CD8-positive, alpha-beta memory T cell (primary cell): ENCODE measurements at regions not wholly inside any gene's neighbourhood (a gene's known extent, or its start where the extent isn't known, plus 50 kb on each side); places are given as distances from the start of the nearest gene placed in this dataset.
A peak's percentile ranks its signal among the peaks of the same experiment; 100 is the strongest.

Experiments
- CTCF ChIA-PET: fragments of 350-600 bp; sonication (Branson Sonifier 250); formaldehyde crosslinking; loops from one replicate; lab custom pipeline; 2021; ENCODE audit warnings: antibody characterized with exemption; lab: Charles Lee
- POLR2A ChIA-PET: fragments of 350-600 bp; sonication (Branson Sonifier 250); formaldehyde crosslinking; loops from one replicate; lab custom pipeline; 2021; ENCODE audit warnings: antibody characterized with exemption; lab: Charles Lee
- DNase-seq, 5 donors: peaks; one replicate each; pipeline versions ENCODE4 v3.0.0 to v3.0.0-alpha.2; 2020 to 2022; ENCODE audit warnings: mixed read lengths in 1 of 5
- H3K27ac ChIP-seq: one replicate; pipeline ENCODE4 v1.7.0; 2013; ENCODE audit warnings: low read depth, mild to moderate bottlenecking, low read length, moderate library complexity
- H3K27me3 ChIP-seq: 2 replicates; pipeline ENCODE4 v1.7.0; 2013; ENCODE audit warnings: low read length, mild to moderate bottlenecking; ENCODE audit not compliant: insufficient read depth, poor library complexity, severe bottlenecking
- H3K36me3 ChIP-seq: 2 replicates; pipeline ENCODE4 v1.7.0; 2013; ENCODE audit warnings: mild to moderate bottlenecking, low read length, moderate library complexity; ENCODE audit not compliant: insufficient read depth
- H3K4me1 ChIP-seq: 2 replicates; pipeline ENCODE4 v1.7.0; 2013; ENCODE audit warnings: mild to moderate bottlenecking, low read length, moderate library complexity; ENCODE audit not compliant: insufficient read depth
- H3K4me3 ChIP-seq: 2 replicates; pipeline ENCODE4 v1.7.0; 2013; ENCODE audit warnings: mild to moderate bottlenecking, low read length
- H3K9me3 ChIP-seq: 2 replicates; pipeline ENCODE4 v1.7.0; 2013; ENCODE audit warnings: mild to moderate bottlenecking, low read length
- H3K27ac Mint-ChIP-seq, 8 donors: one replicate each; pipeline ENCODE4 v1.8.0; 2020 to 2021; ENCODE audit warnings: mixed read lengths in 8 of 8, mild to moderate bottlenecking in 6 of 8, inconsistent platforms in 3 of 8, moderate library complexity in 3 of 8
- H3K27me3 Mint-ChIP-seq, 2 donors: one replicate each; pipeline ENCODE4 v1.8.0; 2020 to 2021; ENCODE audit warnings: mixed read lengths in 2 of 2, mild to moderate bottlenecking in 1 of 2, moderate library complexity in 1 of 2
- H3K36me3 Mint-ChIP-seq, 3 donors: one replicate each; pipeline ENCODE4 v1.8.0; 2020 to 2021; ENCODE audit warnings: mixed read lengths in 3 of 3, inconsistent platforms in 1 of 3, mild to moderate bottlenecking in 1 of 3
- H3K4me1 Mint-ChIP-seq, 3 donors: one replicate each; pipeline ENCODE4 v1.8.0; 2020 to 2021; ENCODE audit warnings: mixed read lengths in 3 of 3, inconsistent platforms in 1 of 3, mild to moderate bottlenecking in 1 of 3
- H3K4me3 Mint-ChIP-seq, 7 donors: one replicate each; pipeline ENCODE4 v1.8.0; 2020 to 2021; ENCODE audit warnings: mixed read lengths in 7 of 7, mild to moderate bottlenecking in 6 of 7, moderate library complexity in 4 of 7, inconsistent platforms in 2 of 7
- H3K9me3 Mint-ChIP-seq, 5 donors: one replicate each; pipeline ENCODE4 v1.8.0; 2020 to 2022; ENCODE audit warnings: mixed read lengths in 5 of 5, mild to moderate bottlenecking in 3 of 5, moderate library complexity in 2 of 5, inconsistent platforms in 1 of 5

- Mint-ChIP-seq H3K27me3 (no peaks in the 10 kb centered on the region), H3K27ac (no peak overlapping the region), H3K9me3 (peaks cover 0 to 32% (median 1%) of the 10 kb centered on the region in 5 donors), H3K4me3 (no peak overlapping the region), H3K4me1 (no peaks in the 10 kb centered on the region), H3K36me3 (no peaks in the 10 kb centered on the region)
- POLR2A ChIA-PET, result no interaction called here
- no peaks in the 10 kb centered on the region for H3K36me3 ChIP-seq
- H3K4me1 ChIP-seq, result no peaks in the 10 kb centered on the region
- H3K9me3 ChIP-seq, result no peaks in the 10 kb centered on the region
- no peaks in the 10 kb centered on the region for H3K27me3 ChIP-seq
- CTCF ChIA-PET, result no interaction called here
- H3K4me3 ChIP-seq, result no peak overlapping the region
- DNase-seq, result no peak
- no peak overlapping the region for H3K27ac ChIP-seq
Observed at GRCh38 chr2:103327386-103327785, 565.6 kb downstream of the TMEM182 start.

GRCh38 chr2:103327966-103328365 lies 566.1 kb downstream of the TMEM182 start:
- Mint-ChIP-seq H3K9me3 (peaks cover 0 to 32% (median 1%) of the 10 kb centered on the region in 5 donors), H3K4me3 (no peak overlapping the region), H3K27ac (no peak overlapping the region), H3K27me3 (no peaks in the 10 kb centered on the region), H3K36me3 (no peaks in the 10 kb centered on the region), H3K4me1 (no peaks in the 10 kb centered on the region)
- Histone ChIP-seq H3K27ac (no peak overlapping the region), H3K27me3 (no peaks in the 10 kb centered on the region), H3K36me3 (no peaks in the 10 kb centered on the region), H3K9me3 (no peaks in the 10 kb centered on the region), H3K4me3 (no peak overlapping the region), H3K4me1 (no peaks in the 10 kb centered on the region)
- ChIA-PET CTCF (no interaction called here), POLR2A (no interaction called here)
- no peak for DNase-seq

GRCh38 chr2:103335403-103335802 lies 573.6 kb downstream of the TMEM182 start:
- H3K36me3 Mint-ChIP-seq, result no peaks in the 10 kb centered on the region
- Histone ChIP-seq H3K4me1 (no peaks in the 10 kb centered on the region), H3K4me3 (no peak overlapping the region), H3K9me3 (no peaks in the 10 kb centered on the region), H3K27ac (no peak overlapping the region), H3K36me3 (no peaks in the 10 kb centered on the region), H3K27me3 (no peaks in the 10 kb centered on the region)
- POLR2A ChIA-PET, result no interaction called here
- CTCF ChIA-PET, result no interaction called here
- H3K9me3 Mint-ChIP-seq, result peaks cover 0 to 36% (median 6%) of the 10 kb centered on the region in 5 donors
- no peaks in the 10 kb centered on the region for H3K27me3 Mint-ChIP-seq
- no peaks in the 10 kb centered on the region for H3K4me1 Mint-ChIP-seq
- H3K27ac Mint-ChIP-seq, result no peak overlapping the region
- H3K4me3 Mint-ChIP-seq, result no peak overlapping the region
- no peak for DNase-seq

GRCh38 chr2:103338819-103339218 lies 577.0 kb downstream of the TMEM182 start:
- Histone ChIP-seq H3K27me3 (no peaks in the 10 kb centered on the region), H3K4me1 (no peaks in the 10 kb centered on the region), H3K36me3 (no peaks in the 10 kb centered on the region), H3K4me3 (no peak overlapping the region), H3K9me3 (no peaks in the 10 kb centered on the region), H3K27ac (no peak overlapping the region)
- Mint-ChIP-seq H3K27ac (no peak overlapping the region), H3K36me3 (no peaks in the 10 kb centered on the region), H3K9me3 (peaks cover 0 to 42% (median 8%) of the 10 kb centered on the region in 5 donors), H3K4me3 (no peak overlapping the region), H3K27me3 (no peaks in the 10 kb centered on the region), H3K4me1 (no peaks in the 10 kb centered on the region)
- CTCF ChIA-PET, result no interaction called here
- no peak for DNase-seq
- POLR2A ChIA-PET, result no interaction called here

- Histone ChIP-seq H3K36me3 (no peaks in the 10 kb centered on the region), H3K9me3 (no peaks in the 10 kb centered on the region), H3K27me3 (no peaks in the 10 kb centered on the region), H3K27ac (no peak overlapping the region), H3K4me3 (no peak overlapping the region), H3K4me1 (no peaks in the 10 kb centered on the region)
- Mint-ChIP-seq H3K36me3 (no peaks in the 10 kb centered on the region), H3K4me3 (no peak overlapping the region), H3K27me3 (no peaks in the 10 kb centered on the region), H3K27ac (no peak overlapping the region), H3K4me1 (no peaks in the 10 kb centered on the region), H3K9me3 (peaks cover 3 to 36% (median 12%) of the 10 kb centered on the region in 5 donors)
- DNase-seq, result no peak
- ChIA-PET POLR2A (no interaction called here), CTCF (no interaction called here)
Observed at GRCh38 chr2:103346780-103347179, 584.9 kb downstream of the TMEM182 start.

GRCh38 chr2:103353774-103354173 lies 591.9 kb downstream of the TMEM182 start:
- Histone ChIP-seq H3K36me3 (no peaks in the 10 kb centered on the region), H3K27ac (no peak overlapping the region), H3K4me3 (no peak overlapping the region), H3K27me3 (no peaks in the 10 kb centered on the region), H3K4me1 (no peaks in the 10 kb centered on the region), H3K9me3 (no peaks in the 10 kb centered on the region)
- H3K4me1 Mint-ChIP-seq, result no peaks in the 10 kb centered on the region
- no peak overlapping the region for H3K4me3 Mint-ChIP-seq
- no peak for DNase-seq
- no peaks in the 10 kb centered on the region for H3K27me3 Mint-ChIP-seq
- no peaks in the 10 kb centered on the region for H3K36me3 Mint-ChIP-seq
- H3K9me3 Mint-ChIP-seq, result peaks cover 2 to 29% (median 13%) of the 10 kb centered on the region in 5 donors
- ChIA-PET CTCF (no interaction called here), POLR2A (no interaction called here)
- H3K27ac Mint-ChIP-seq, result peak overlapping the region in 1 of 8 donors; percentile 33

- POLR2A ChIA-PET, result no interaction called here
- H3K9me3 ChIP-seq, result no peaks in the 10 kb centered on the region
- H3K4me3 ChIP-seq, result no peak overlapping the region
- H3K36me3 Mint-ChIP-seq, result no peaks in the 10 kb centered on the region
- no peak for DNase-seq
- no peaks in the 10 kb centered on the region for H3K4me1 Mint-ChIP-seq
- no peaks in the 10 kb centered on the region for H3K27me3 Mint-ChIP-seq
- no peaks in the 10 kb centered on the region for H3K4me1 ChIP-seq
- H3K27ac Mint-ChIP-seq, result no peak overlapping the region
- no peak overlapping the region for H3K4me3 Mint-ChIP-seq
- H3K27me3 ChIP-seq, result no peaks in the 10 kb centered on the region
- peaks cover 2 to 21% (median 13%) of the 10 kb centered on the region in 5 donors for H3K9me3 Mint-ChIP-seq
- no peak overlapping the region for H3K27ac ChIP-seq
- CTCF ChIA-PET, result no interaction called here
- H3K36me3 ChIP-seq, result no peaks in the 10 kb centered on the region
Observed at GRCh38 chr2:103355287-103355686, 593.5 kb downstream of the TMEM182 start.

GRCh38 chr2:103361712-103362111 lies 599.9 kb downstream of the TMEM182 start:
- no peaks in the 10 kb centered on the region for H3K27me3 ChIP-seq
- no peak overlapping the region for H3K27ac Mint-ChIP-seq
- H3K27ac ChIP-seq, result no peak overlapping the region
- ChIA-PET CTCF (no interaction called here), POLR2A (no interaction called here)
- no peaks in the 10 kb centered on the region for H3K9me3 ChIP-seq
- H3K9me3 Mint-ChIP-seq, result peaks cover 6 to 23% (median 14%) of the 10 kb centered on the region in 5 donors
- H3K27me3 Mint-ChIP-seq, result no peaks in the 10 kb centered on the region
- H3K36me3 ChIP-seq, result no peaks in the 10 kb centered on the region
- no peak for DNase-seq
- no peak overlapping the region for H3K4me3 ChIP-seq
- H3K4me1 ChIP-seq, result no peaks in the 10 kb centered on the region
- no peak overlapping the region for H3K4me3 Mint-ChIP-seq
- no peaks in the 10 kb centered on the region for H3K4me1 Mint-ChIP-seq
- no peaks in the 10 kb centered on the region for H3K36me3 Mint-ChIP-seq

GRCh38 chr2:103363639-103364038 lies 601.8 kb downstream of the TMEM182 start:
- H3K36me3 ChIP-seq, result no peaks in the 10 kb centered on the region
- no peaks in the 10 kb centered on the region for H3K27me3 ChIP-seq
- no peak overlapping the region for H3K4me3 ChIP-seq
- ChIA-PET POLR2A (no interaction called here), CTCF (no interaction called here)
- H3K9me3 Mint-ChIP-seq, result peaks cover 6 to 17% (median 10%) of the 10 kb centered on the region in 5 donors
- no peaks in the 10 kb centered on the region for H3K9me3 ChIP-seq
- no peak overlapping the region for H3K27ac ChIP-seq
- H3K4me1 ChIP-seq, result no peaks in the 10 kb centered on the region
- H3K4me1 Mint-ChIP-seq, result no peaks in the 10 kb centered on the region
- H3K27me3 Mint-ChIP-seq, result no peaks in the 10 kb centered on the region
- no peak overlapping the region for H3K4me3 Mint-ChIP-seq
- DNase-seq, result no peak
- no peak overlapping the region for H3K27ac Mint-ChIP-seq
- no peaks in the 10 kb centered on the region for H3K36me3 Mint-ChIP-seq
